ENCODE measurements at regions not wholly inside any gene's neighbourhood (a gene's known extent, or its start where the extent isn't known, plus 50 kb on each side); places are given as distances from the start of the nearest gene placed in this dataset.

DNA sequence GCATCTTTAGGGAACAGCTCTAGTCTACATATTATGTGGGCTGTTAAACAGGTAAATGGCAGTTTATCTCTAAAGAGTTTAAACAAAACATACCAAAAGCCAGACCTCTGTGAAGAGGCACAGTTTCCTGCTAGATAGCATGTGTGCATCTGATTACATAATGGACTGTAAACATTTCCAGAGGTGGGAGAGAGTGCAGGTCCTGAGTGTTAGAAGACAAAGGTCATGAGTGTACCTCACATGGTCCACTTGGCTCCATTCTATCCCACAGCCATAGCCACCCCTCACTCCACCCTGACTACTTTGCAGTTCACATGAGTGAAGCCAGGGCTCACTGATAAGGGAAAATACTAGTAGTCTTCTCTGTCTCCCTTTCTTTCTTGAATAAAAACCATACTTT, 233.4 kb downstream of the MTX2 start:
- TF ChIP-seq, protein P1, sequence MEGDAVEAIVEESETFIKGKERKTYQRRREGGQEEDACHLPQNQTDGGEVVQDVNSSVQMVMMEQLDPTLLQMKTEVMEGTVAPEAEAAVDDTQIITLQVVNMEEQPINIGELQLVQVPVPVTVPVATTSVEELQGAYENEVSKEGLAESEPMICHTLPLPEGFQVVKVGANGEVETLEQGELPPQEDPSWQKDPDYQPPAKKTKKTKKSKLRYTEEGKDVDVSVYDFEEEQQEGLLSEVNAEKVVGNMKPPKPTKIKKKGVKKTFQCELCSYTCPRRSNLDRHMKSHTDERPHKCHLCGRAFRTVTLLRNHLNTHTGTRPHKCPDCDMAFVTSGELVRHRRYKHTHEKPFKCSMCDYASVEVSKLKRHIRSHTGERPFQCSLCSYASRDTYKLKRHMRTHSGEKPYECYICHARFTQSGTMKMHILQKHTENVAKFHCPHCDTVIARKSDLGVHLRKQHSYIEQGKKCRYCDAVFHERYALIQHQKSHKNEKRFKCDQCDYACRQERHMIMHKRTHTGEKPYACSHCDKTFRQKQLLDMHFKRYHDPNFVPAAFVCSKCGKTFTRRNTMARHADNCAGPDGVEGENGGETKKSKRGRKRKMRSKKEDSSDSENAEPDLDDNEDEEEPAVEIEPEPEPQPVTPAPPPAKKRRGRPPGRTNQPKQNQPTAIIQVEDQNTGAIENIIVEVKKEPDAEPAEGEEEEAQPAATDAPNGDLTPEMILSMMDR (IDR thresholded peaks at IDR 0.05): no peak
- Histone ChIP-seq H3K36me3 (no peaks in the 10 kb centered on the region), H3K4me3 (no peak overlapping the region), H3K4me1 (no peaks in the 10 kb centered on the region), H3K27me3 (no peaks in the 10 kb centered on the region), H3K27ac (no peak overlapping the region), H3K9me3 (no peaks in the 10 kb centered on the region)
- DNase-seq (ENCODE audit: low spot score): no peak

DNA sequence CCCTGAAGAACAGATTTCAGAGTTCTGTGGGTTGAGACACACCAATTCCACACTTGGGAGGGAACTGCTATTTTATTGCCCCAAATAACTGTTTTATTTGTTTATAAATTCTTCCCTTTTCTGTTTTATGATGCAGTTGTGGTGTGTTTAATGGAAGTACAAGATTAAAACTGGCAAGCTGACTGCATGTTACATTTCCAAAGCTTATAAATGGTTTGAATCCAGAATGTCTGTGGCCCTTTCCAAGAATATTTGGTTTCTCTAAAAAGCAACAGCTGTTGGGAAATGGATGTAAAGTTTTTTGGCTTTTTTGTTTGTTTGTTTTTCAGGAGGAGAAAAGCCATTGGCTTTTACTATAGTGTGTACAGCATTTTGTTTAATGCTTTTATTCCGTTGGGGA, 234.5 kb downstream of the MTX2 start:
- TF ChIP-seq, protein P1 (IDR thresholded peaks at IDR 0.05): no peak
- DNase-seq (ENCODE audit: low spot score): no peak
- H3K27me3 ChIP-seq: no peaks in the 10 kb centered on the region
- H3K9me3 ChIP-seq: no peaks in the 10 kb centered on the region
- H3K4me1 ChIP-seq: no peaks in the 10 kb centered on the region
- H3K4me3 ChIP-seq: no peak overlapping the region
- H3K36me3 ChIP-seq: no peaks in the 10 kb centered on the region
- no peak overlapping the region for H3K27ac ChIP-seq

DNA sequence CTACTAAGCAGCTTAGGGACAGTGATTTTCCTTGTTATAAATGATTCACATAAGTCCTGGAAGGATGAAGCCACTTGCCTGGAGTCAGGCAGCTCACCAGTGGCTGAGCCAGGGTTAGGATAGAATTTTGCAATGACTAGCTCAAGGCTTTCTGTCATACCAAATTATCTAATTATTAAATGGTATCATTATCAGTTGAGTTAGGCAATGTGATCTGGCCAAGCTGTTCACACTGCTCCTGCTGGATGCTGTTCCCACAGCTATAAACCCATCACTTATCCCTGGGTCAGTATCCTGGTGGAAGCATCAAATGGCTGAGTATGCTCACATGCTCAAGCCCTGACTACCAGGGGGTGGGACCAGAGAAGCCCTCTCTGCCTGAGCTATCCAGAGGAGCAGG, 235.2 kb downstream of the MTX2 start:
- H3K36me3 ChIP-seq: no peaks in the 10 kb centered on the region
- H3K4me3 ChIP-seq: no peak overlapping the region
- no peaks in the 10 kb centered on the region for H3K27me3 ChIP-seq
- no peak overlapping the region for H3K27ac ChIP-seq
- H3K4me1 ChIP-seq: no peaks in the 10 kb centered on the region
- no peak for DNase-seq (ENCODE audit: low spot score)
- no peaks in the 10 kb centered on the region for H3K9me3 ChIP-seq
- TF ChIP-seq, protein P1 (IDR thresholded peaks at IDR 0.05): no peak

DNA sequence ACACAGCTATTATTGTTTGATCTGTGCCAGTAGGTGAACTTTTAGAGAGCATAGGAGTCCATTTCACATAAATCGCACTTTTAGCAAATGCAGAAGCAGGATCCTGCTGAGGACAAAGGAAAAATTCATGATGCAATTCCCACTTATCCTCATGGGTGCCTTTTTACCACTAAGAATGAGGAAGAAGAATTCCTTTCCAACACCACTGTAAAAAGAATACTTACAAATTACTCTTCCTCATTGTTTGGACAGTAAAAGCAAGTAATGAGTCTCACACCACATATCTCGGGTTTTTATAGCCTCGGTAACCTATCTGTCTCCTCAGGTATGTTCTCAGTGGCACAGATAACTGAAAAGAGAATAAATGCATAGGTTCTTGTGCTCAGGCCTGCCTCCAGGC, 238.5 kb downstream of the MTX2 start:
- no peaks in the 10 kb centered on the region for H3K4me1 ChIP-seq
- H3K4me3 ChIP-seq: no peak overlapping the region
- TF ChIP-seq, protein P1 (IDR thresholded peaks at IDR 0.05): no peak
- no peak overlapping the region for H3K27ac ChIP-seq
- DNase-seq (ENCODE audit: low spot score): no peak
- no peaks in the 10 kb centered on the region for H3K27me3 ChIP-seq
- no peaks in the 10 kb centered on the region for H3K36me3 ChIP-seq
- H3K9me3 ChIP-seq: no peaks in the 10 kb centered on the region

DNA sequence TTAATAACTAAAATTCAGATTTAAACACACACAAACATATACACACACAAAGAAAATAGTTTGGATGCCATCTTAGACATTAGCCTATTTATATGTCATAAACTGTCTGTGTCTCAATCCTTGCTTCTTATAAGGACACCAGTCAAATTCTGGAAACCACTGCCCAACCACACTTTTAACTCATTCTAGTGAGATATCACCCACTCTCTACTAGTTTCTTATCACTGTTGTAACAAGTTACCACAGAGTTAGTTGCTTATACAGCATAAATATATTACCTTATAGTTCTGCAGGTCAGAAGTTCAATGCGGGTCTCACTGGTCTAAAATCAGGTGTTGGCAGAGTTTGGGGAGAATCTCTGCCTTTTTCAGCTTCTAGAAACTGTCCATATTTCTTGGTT, 239.1 kb downstream of the MTX2 start:
- no peak overlapping the region for H3K4me3 ChIP-seq
- no peaks in the 10 kb centered on the region for H3K9me3 ChIP-seq
- TF ChIP-seq, protein P1 (IDR thresholded peaks at IDR 0.05): no peak
- DNase-seq (ENCODE audit: low spot score): no peak
- no peaks in the 10 kb centered on the region for H3K27me3 ChIP-seq
- H3K36me3 ChIP-seq: no peaks in the 10 kb centered on the region
- no peak overlapping the region for H3K27ac ChIP-seq
- no peaks in the 10 kb centered on the region for H3K4me1 ChIP-seq

DNA sequence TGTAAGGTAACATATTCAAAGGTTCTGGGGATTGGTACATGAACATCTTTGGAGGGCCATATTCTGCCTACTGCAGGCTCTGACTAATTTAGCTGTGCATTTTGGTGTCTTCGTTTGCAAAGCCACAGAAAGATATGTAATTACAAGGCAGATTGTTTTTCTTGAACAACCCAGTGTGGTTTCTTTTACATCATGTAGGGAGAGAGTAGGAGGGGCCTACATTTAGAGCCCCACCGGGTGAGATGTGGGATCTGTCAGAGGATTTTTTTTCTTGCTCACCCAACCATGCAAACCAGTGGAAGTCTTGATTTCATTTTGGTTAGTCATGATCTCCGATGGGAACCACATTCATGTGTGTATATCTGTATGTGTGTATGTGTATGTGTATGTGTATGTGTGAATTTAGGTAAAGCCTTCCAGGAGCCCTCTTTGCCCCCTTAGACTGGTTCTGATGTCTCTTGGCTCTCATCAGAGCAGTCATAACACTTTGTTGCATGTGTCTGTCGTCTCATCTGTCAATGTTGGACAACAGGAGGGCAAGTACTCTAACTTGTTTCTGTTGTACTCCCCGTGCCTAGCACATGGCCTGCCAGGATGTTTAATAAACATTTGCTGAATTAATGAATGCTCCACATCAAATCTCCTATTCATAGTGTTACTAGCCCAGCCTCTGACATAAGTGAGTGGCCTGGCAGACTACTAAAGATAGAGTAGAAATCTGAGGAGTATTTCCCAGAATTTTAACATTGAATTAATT, 239.9 kb downstream of the MTX2 start:
- TF ChIP-seq, protein P1 (IDR thresholded peaks at IDR 0.05): no peak
- no peak overlapping the region for H3K27ac ChIP-seq
- H3K27me3 ChIP-seq: no peaks in the 10 kb centered on the region
- H3K36me3 ChIP-seq: no peaks in the 10 kb centered on the region
- H3K4me1 ChIP-seq: no peaks in the 10 kb centered on the region
- no peak for DNase-seq (ENCODE audit: low spot score)
- no peak overlapping the region for H3K4me3 ChIP-seq
- H3K9me3 ChIP-seq: no peaks in the 10 kb centered on the region
